ENCODE measurements at regions not wholly inside any gene's neighbourhood (a gene's known extent, or its start where the extent isn't known, plus 50 kb on each side); places are given as distances from the start of the nearest gene placed in this dataset.

- TF ChIP-seq, protein P1, sequence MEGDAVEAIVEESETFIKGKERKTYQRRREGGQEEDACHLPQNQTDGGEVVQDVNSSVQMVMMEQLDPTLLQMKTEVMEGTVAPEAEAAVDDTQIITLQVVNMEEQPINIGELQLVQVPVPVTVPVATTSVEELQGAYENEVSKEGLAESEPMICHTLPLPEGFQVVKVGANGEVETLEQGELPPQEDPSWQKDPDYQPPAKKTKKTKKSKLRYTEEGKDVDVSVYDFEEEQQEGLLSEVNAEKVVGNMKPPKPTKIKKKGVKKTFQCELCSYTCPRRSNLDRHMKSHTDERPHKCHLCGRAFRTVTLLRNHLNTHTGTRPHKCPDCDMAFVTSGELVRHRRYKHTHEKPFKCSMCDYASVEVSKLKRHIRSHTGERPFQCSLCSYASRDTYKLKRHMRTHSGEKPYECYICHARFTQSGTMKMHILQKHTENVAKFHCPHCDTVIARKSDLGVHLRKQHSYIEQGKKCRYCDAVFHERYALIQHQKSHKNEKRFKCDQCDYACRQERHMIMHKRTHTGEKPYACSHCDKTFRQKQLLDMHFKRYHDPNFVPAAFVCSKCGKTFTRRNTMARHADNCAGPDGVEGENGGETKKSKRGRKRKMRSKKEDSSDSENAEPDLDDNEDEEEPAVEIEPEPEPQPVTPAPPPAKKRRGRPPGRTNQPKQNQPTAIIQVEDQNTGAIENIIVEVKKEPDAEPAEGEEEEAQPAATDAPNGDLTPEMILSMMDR (IDR thresholded peaks at IDR 0.05 in 8 of 11, conservative IDR thresholded peaks at IDR 0.05 in 3 of 11): no peak
- no peak for TF ChIP-seq POLR2A (IDR thresholded peaks at IDR 0.05)
Observed at GRCh38 chr18:27627927-27628326, 442.8 kb upstream of the CHST9 start.

Data from spleen (tissue), 7 donors.